Esophagus muscularis mucosa (tissue), 4 donors: ENCODE measurements at regions not wholly inside any gene's neighbourhood (a gene's known extent, or its start where the extent isn't known, plus 50 kb on each side); places are given as distances from the start of the nearest gene placed in this dataset.

Experiments
- DNase-seq: peaks from one replicate; pipeline ENCODE4 v3.0.0-alpha.2; 2017; ENCODE audit errors: extremely low spot score
- H3K27ac ChIP-seq, 4 donors: fragments of 200-600 bp; sonication (generic); replicated peaks in 1 of 4; 1 replicate in 3 of 4; 2 replicates in 1 of 4; pipeline ENCODE4 v1.5.1; 2016 to 2019; ENCODE audit warnings: mild to moderate bottlenecking in 1 of 4
- H3K27me3 ChIP-seq, 4 donors: fragments of 200-600 bp; sonication (generic); one replicate each; pipeline versions ENCODE4 v1.5.1 to v1.6.0; 2016 to 2019
- H3K36me3 ChIP-seq, 4 donors: fragments of 200-600 bp; sonication (generic); one replicate each; pipeline ENCODE4 v1.5.1; 2016 to 2019
- H3K4me1 ChIP-seq, 4 donors: fragments of 200-600 bp; sonication (generic); one replicate each; pipeline ENCODE4 v1.5.1; 2016 to 2019
- H3K4me3 ChIP-seq, 4 donors: fragments of 200-600 bp; sonication (generic); 1 replicate in 2 of 4; 2 replicates in 2 of 4; pipeline ENCODE4 v1.5.1; 2016 to 2019; ENCODE audit warnings: mild to moderate bottlenecking in 4 of 4, moderate library complexity in 1 of 4
- H3K9me3 ChIP-seq, 4 donors: fragments of 200-600 bp; sonication (generic); 1 replicate in 3 of 4; 2 replicates in 1 of 4; pipeline ENCODE4 v1.5.1; 2016 to 2019
- EP300 ChIP-seq: sonication (generic); formaldehyde crosslinking; IDR thresholded peaks from one replicate; pipeline ENCODE4 v1.6.1; 2017; ENCODE audit warnings: antibody characterized with exemption
- POLR2A ChIP-seq: fragments of 450-650 bp; IDR thresholded peaks from one replicate; pipeline ENCODE4 v1.6.1; 2017; ENCODE audit warnings: antibody characterized with exemption, moderate library complexity, mild to moderate bottlenecking, low read depth
- POLR2AphosphoS5 ChIP-seq, 2 donors: sonication (generic); formaldehyde crosslinking; IDR thresholded peaks; one replicate each; pipeline ENCODE4 v1.6.1; 2017; ENCODE audit warnings: antibody characterized with exemption in 2 of 2
- WGBS: methylation state at CpG from one replicate; pipeline ENCODE4 v1.1.5; 2018; 5-methylcytosine and 5-hydroxymethylcytosine counted together
- intact Hi-C: fragments of 100-400 bp; cut with DNase I; formaldehyde crosslinking; loops from one replicate; pipeline ENCODE4 v1.15.1; 2023
- TF ChIP-seq, protein P1 (sequence below), 3 experiments: fragments of 200-600 bp in 2 of 3; fragments of 450-650 bp in 1 of 3; sonication (generic) in 2 of 3; IDR thresholded peaks; one replicate each; pipeline ENCODE4 v1.5.1; 2017 to 2019; ENCODE audit warnings: antibody characterized with exemption in 3 of 3, mild to moderate bottlenecking in 2 of 3, moderate library complexity in 1 of 3

DNA sequence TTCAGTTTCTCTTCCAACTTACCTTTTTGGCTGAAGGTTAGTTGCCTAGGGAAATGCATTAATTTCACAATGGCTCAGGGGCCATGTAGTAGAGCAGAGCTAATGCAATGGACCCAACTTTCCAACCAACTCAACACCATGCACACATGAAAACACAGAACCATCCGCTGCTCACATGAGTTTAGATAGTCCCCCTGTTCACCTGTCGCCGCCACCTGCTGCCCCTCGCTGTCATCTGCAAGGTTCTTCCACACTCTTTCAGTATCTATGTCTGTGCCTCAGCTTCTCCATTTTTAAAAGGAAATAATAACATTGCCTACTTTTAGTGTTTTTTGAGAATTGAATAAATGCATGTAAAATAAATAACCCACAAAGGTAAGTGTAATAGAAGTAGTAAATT lies 585.6 kb downstream of the ETNK1 start:
- Histone ChIP-seq H3K9me3 (peaks cover 0 to 9% (median 0%) of the 10 kb centered on the region in 4 donors), H3K27me3 (no peaks in the 10 kb centered on the region), H3K36me3 (no peaks in the 10 kb centered on the region), H3K4me1 (no peaks in the 10 kb centered on the region), H3K4me3 (no peak overlapping the region), H3K27ac (no peak overlapping the region)
- 92% methylated on average over 4 of the region's 4 CpGs for WGBS
- DNase-seq = no peak
- intact Hi-C loops = no loop called here
- TF ChIP-seq EP300 (no peak), POLR2AphosphoS5 (IDR thresholded peaks at IDR 0.05) (no peak), POLR2A (no peak)
- TF ChIP-seq, protein P1, sequence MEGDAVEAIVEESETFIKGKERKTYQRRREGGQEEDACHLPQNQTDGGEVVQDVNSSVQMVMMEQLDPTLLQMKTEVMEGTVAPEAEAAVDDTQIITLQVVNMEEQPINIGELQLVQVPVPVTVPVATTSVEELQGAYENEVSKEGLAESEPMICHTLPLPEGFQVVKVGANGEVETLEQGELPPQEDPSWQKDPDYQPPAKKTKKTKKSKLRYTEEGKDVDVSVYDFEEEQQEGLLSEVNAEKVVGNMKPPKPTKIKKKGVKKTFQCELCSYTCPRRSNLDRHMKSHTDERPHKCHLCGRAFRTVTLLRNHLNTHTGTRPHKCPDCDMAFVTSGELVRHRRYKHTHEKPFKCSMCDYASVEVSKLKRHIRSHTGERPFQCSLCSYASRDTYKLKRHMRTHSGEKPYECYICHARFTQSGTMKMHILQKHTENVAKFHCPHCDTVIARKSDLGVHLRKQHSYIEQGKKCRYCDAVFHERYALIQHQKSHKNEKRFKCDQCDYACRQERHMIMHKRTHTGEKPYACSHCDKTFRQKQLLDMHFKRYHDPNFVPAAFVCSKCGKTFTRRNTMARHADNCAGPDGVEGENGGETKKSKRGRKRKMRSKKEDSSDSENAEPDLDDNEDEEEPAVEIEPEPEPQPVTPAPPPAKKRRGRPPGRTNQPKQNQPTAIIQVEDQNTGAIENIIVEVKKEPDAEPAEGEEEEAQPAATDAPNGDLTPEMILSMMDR (IDR thresholded peaks at IDR 0.05) = no peak

DNA sequence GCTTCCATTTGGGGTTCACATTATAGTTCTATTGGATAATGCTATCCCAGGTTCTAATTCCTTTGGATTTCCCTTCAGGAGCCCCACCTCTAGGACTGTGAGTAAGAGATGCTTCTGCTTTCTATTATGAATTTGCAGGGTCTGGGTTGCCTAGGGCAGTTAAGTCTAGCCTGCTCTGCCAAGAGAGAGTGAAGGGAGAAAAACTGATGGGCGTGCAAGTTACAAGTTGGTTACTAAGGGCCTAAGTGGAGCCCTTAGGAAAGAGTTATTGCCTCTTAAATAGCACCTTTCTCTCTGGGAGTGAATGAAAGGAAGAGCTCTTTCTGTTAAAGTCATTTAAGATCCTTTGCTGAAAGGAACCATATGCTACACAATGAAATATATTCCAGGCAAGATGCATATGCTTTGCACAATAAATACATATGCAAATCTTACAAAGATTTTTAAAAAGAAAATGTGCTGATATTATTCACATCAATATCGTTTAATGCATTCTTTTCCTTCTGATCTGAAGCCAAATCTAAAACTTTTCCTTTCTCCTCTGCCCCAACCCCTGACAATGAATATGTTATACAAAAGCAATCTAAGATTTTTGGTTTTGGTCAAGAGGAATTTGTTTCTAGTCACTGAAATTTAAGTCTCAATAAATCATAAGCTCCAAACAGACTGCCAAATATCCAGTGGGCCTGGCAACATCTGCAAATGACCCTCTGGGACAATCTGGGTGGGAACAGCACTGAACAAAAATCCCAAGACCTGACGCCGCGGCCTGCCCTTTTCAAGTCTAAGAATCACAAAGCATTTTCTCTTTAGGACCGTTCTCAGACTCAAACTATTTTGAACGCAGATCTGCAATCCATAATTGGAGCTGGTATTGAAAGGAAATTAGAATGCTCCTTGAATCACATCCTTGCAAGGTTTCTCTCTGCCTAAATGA lies 586.7 kb downstream of the ETNK1 start:
- TF ChIP-seq POLR2A (no peak), EP300 (no peak), POLR2AphosphoS5 (IDR thresholded peaks at IDR 0.05) (no peak)
- TF ChIP-seq, protein P1 (IDR thresholded peaks at IDR 0.05) = no peak
- WGBS = 65% methylated on average over 7 of the region's 7 CpGs
- intact Hi-C loops = no loop called here
- Histone ChIP-seq H3K9me3 (peaks cover 0 to 15% (median 2%) of the 10 kb centered on the region in 4 donors), H3K36me3 (no peaks in the 10 kb centered on the region), H3K27ac (no peak overlapping the region), H3K4me1 (no peaks in the 10 kb centered on the region), H3K4me3 (no peak overlapping the region), H3K27me3 (no peaks in the 10 kb centered on the region)
- DNase-seq = no peak

DNA sequence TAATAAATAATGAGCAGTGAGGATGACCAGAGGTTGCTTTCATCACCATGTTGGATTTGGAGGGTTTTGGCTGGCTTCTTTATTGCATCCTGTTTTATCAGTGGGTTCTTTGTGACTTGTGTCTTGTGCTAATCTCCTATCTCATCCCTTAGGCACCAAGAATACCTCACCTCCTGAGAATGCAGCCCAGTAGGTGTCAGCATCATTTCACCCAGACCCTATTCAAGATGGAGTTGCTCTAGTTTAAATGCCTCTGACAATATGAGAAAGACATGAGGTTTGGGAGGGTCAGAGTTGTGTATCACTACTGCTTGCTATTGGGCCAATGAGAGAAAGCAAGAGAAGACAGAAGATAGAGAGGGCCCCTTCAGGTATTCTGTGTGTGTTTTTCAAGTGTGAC lies 592.2 kb downstream of the ETNK1 start:
- Histone ChIP-seq H3K27me3 (no peaks in the 10 kb centered on the region), H3K27ac (no peak overlapping the region), H3K9me3 (peaks cover 0 to 15% (median 2%) of the 10 kb centered on the region in 4 donors), H3K4me3 (no peak overlapping the region), H3K4me1 (no peaks in the 10 kb centered on the region), H3K36me3 (no peaks in the 10 kb centered on the region)
- DNase-seq = no peak
- TF ChIP-seq EP300 = no peak
- TF ChIP-seq, protein P1 (IDR thresholded peaks at IDR 0.05) = no peak
- TF ChIP-seq POLR2A = no peak
- intact Hi-C loops = no loop called here

- TF ChIP-seq POLR2A (no peak), POLR2AphosphoS5 (IDR thresholded peaks at IDR 0.05) (no peak), EP300 (no peak)
- TF ChIP-seq, protein P1 (IDR thresholded peaks at IDR 0.05) = no peak
- WGBS = 86% methylated on average over 2 of the region's 2 CpGs
Measured at GRCh38 chr12:23217667-23218066, 592.7 kb downstream of the ETNK1 start.

More at GRCh38 chr12:23217667-23218066, 592.7 kb downstream of the ETNK1 start:
- Histone ChIP-seq H3K27me3 (no peaks in the 10 kb centered on the region), H3K36me3 (no peaks in the 10 kb centered on the region), H3K9me3 (peaks cover 0 to 15% (median 2%) of the 10 kb centered on the region in 4 donors), H3K4me3 (no peak overlapping the region), H3K27ac (no peak overlapping the region), H3K4me1 (no peaks in the 10 kb centered on the region)
- no peak for DNase-seq
- intact Hi-C loops = no loop called here
